Osteocyte (in vitro differentiated cells): ENCODE measurements at regions not wholly inside any gene's neighbourhood (a gene's known extent, or its start where the extent isn't known, plus 50 kb on each side); places are given as distances from the start of the nearest gene placed in this dataset.

Experiments
- DNase-seq: peaks from one replicate; pipeline ENCODE4 v3.0.0; 2021; ENCODE audit warnings: mixed read lengths; ENCODE audit not compliant: unreplicated experiment; ENCODE audit errors: extremely low spot score
- H3K27ac Mint-ChIP-seq: one replicate; pipeline ENCODE4 v1.8.0; 2021; ENCODE audit warnings: mild to moderate bottlenecking, mixed read lengths; ENCODE audit not compliant: unreplicated experiment
- H3K27me3 Mint-ChIP-seq: one replicate; pipeline ENCODE4 v1.8.0; 2021; ENCODE audit warnings: mixed read lengths; ENCODE audit not compliant: unreplicated experiment
- H3K36me3 Mint-ChIP-seq: one replicate; pipeline ENCODE4 v1.8.0; 2021; ENCODE audit warnings: mixed read lengths; ENCODE audit not compliant: unreplicated experiment
- H3K4me1 Mint-ChIP-seq: one replicate; pipeline ENCODE4 v1.8.0; 2021; ENCODE audit warnings: mixed read lengths; ENCODE audit not compliant: unreplicated experiment
- H3K4me3 Mint-ChIP-seq: one replicate; pipeline ENCODE4 v1.8.0; 2021; ENCODE audit warnings: mild to moderate bottlenecking, moderate library complexity, mixed read lengths; ENCODE audit not compliant: unreplicated experiment
- H3K9me3 Mint-ChIP-seq: one replicate; pipeline ENCODE4 v1.8.0; 2021; ENCODE audit warnings: mixed read lengths; ENCODE audit not compliant: unreplicated experiment
- CTCF ChIP-seq: fragments of 200-600 bp; sonication (generic); IDR thresholded peaks from 2 replicates; pipeline ENCODE4 v1.5.0; 2021; ENCODE audit warnings: antibody characterized with exemption, mild to moderate bottlenecking, moderate library complexity

- H3K27me3 Mint-ChIP-seq, result peaks cover 39% of the 10 kb centered on the region
- no peaks in the 10 kb centered on the region for H3K4me1 Mint-ChIP-seq
- H3K4me3 Mint-ChIP-seq, result no peak overlapping the region
- H3K9me3 Mint-ChIP-seq, result no peaks in the 10 kb centered on the region
- no peaks in the 10 kb centered on the region for H3K36me3 Mint-ChIP-seq
- no peak overlapping the region for H3K27ac Mint-ChIP-seq
- TF ChIP-seq CTCF, result no peak
- no peak for DNase-seq
These were observed 186.9 kb upstream of the CAND1 start for GRCh38 chr12:67082221-67082620.

GRCh38 chr12:67085699-67086098, 183.5 kb upstream of the CAND1 start:
- TF ChIP-seq CTCF, result no peak
- Mint-ChIP-seq H3K4me3 (no peak overlapping the region), H3K27ac (no peak overlapping the region), H3K36me3 (no peaks in the 10 kb centered on the region), H3K4me1 (peaks cover 3% of the 10 kb centered on the region), H3K9me3 (no peaks in the 10 kb centered on the region), H3K27me3 (peaks cover 29% of the 10 kb centered on the region)
- no peak for DNase-seq

- Mint-ChIP-seq H3K27me3 (peaks cover 29% of the 10 kb centered on the region), H3K36me3 (no peaks in the 10 kb centered on the region), H3K4me3 (no peak overlapping the region), H3K9me3 (no peaks in the 10 kb centered on the region), H3K27ac (no peak overlapping the region), H3K4me1 (peaks cover 3% of the 10 kb centered on the region)
- DNase-seq, result no peak
- TF ChIP-seq CTCF, result no peak
These were observed 183.0 kb upstream of the CAND1 start for GRCh38 chr12:67086116-67086515.

GRCh38 chr12:67088401-67089118, 180.6 kb upstream of the CAND1 start:
- H3K36me3 Mint-ChIP-seq, result no peaks in the 10 kb centered on the region

GRCh38 chr12:67091204-67091603, 178.0 kb upstream of the CAND1 start:
- peaks cover 9% of the 10 kb centered on the region for H3K27me3 Mint-ChIP-seq
- H3K27ac Mint-ChIP-seq, result no peak overlapping the region
- no peaks in the 10 kb centered on the region for H3K9me3 Mint-ChIP-seq
- peaks cover 3% of the 10 kb centered on the region for H3K4me1 Mint-ChIP-seq
- H3K36me3 Mint-ChIP-seq, result no peaks in the 10 kb centered on the region
- no peak for DNase-seq
- no peak for TF ChIP-seq CTCF
- H3K4me3 Mint-ChIP-seq, result no peak overlapping the region

More at GRCh38 chr12:67088401-67089118, 180.6 kb upstream of the CAND1 start:
- Mint-ChIP-seq H3K27me3 (peaks cover 17% of the 10 kb centered on the region), H3K4me3 (no peak overlapping the region), H3K27ac (no peak overlapping the region), H3K4me1 (peaks cover 3% of the 10 kb centered on the region), H3K9me3 (no peaks in the 10 kb centered on the region)
- TF ChIP-seq CTCF, result no peak
- no peak for DNase-seq
